ENCODE measurements at regions not wholly inside any gene's neighbourhood (a gene's known extent, or its start where the extent isn't known, plus 50 kb on each side); places are given as distances from the start of the nearest gene placed in this dataset.

DNA sequence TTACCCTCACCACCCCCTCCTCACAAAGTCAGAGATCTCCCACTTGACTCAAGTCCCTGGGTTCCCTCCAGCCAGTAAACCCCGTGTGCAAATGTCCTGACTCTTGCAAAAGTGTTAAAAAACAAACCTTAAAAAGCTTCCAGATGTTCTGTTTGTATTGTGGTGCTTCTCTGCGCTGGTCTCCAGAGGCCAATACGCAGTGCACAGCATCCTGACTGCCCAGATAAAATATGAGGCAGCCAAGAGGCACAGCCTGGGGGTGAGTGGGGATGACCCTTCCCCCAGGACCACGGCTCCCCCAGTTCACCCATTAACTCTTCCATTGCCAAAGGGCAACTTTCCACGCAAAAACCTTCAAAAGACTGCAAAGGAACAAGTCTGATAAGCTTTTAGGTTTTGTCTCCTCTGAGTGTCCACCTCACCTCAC is 291.8 kb downstream of the SOX9 start:
- 46 to 56% (median 50%) methylated on average over 4 to 5 of the region's 5 CpGs for WGBS, 4 donors
- no peak for DNase-seq
- no peaks in the 10 kb centered on the region for H3K27me3 ChIP-seq
- peaks cover 0 to 8% (median 0%) of the 10 kb centered on the region in 3 donors for H3K9me3 ChIP-seq (replicated peaks in 1 of 3)
- no peak overlapping the region for H3K27ac ChIP-seq
- no peak overlapping the region for H3K4me3 ChIP-seq
- intact Hi-C loops (cut with DNase I), result no loop called here
- TF ChIP-seq, protein P1, sequence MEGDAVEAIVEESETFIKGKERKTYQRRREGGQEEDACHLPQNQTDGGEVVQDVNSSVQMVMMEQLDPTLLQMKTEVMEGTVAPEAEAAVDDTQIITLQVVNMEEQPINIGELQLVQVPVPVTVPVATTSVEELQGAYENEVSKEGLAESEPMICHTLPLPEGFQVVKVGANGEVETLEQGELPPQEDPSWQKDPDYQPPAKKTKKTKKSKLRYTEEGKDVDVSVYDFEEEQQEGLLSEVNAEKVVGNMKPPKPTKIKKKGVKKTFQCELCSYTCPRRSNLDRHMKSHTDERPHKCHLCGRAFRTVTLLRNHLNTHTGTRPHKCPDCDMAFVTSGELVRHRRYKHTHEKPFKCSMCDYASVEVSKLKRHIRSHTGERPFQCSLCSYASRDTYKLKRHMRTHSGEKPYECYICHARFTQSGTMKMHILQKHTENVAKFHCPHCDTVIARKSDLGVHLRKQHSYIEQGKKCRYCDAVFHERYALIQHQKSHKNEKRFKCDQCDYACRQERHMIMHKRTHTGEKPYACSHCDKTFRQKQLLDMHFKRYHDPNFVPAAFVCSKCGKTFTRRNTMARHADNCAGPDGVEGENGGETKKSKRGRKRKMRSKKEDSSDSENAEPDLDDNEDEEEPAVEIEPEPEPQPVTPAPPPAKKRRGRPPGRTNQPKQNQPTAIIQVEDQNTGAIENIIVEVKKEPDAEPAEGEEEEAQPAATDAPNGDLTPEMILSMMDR (IDR thresholded peaks at IDR 0.05), result no peak
- TF ChIP-seq POLR2A (IDR thresholded peaks at IDR 0.05), result no peak
- no peaks in the 10 kb centered on the region for H3K36me3 ChIP-seq (replicated peaks in 1 of 2)
- H3K4me1 ChIP-seq (replicated peaks in 1 of 2), result peaks cover 0 to 2% of the 10 kb centered on the region in 2 donors

DNA sequence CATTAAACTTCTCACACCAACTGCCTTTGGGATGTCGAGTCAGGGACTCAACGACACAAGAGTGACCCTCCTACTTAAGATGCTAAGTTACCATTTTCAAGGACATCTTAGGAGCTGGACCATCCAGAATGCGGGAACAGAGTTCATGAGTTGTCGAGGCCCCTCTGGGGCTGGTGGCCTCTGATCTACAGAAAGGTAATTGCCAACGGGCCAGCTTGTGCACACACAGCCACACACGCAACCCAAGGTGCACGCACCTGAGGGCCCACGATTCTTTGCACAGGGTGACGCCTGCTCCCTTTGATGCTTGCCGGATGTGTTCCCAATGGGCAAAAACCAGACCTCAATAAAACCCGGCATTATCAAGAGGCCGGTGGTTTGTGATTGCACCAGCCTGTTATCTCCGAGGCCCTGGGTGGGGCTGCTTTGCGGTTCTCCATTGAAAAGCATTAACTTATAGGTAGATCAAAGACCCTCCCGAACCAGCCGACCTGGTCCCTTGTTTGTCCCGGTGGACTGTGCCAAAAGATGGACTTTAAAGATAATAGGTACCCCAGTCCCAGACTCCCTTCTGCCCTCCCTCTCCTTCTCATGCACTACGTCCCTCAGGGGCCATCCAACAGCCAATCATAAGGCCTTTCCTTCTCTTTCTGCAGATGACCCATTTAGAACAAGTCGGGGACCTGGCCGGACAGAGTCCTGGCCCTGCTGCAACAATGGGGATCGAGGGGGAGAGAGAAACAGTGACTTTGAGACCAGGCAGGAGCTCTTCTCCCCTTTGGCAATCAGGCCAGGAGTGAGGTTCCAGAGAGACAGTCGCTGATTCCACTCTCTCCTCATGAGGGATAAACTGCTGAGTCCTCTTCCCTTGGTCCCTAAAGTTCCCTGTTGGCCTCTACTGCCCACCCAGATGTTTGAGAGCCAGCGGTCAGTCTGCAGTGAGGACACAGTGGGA is 292.5 kb downstream of the SOX9 start:
- Histone ChIP-seq H3K4me3 (no peak overlapping the region), H3K9me3 (replicated peaks in 1 of 3) (peaks cover 0 to 12% (median 0%) of the 10 kb centered on the region in 3 donors), H3K36me3 (replicated peaks in 1 of 2) (no peaks in the 10 kb centered on the region), H3K27me3 (no peaks in the 10 kb centered on the region), H3K4me1 (replicated peaks in 1 of 2) (no peaks in the 10 kb centered on the region), H3K27ac (no peak overlapping the region)
- intact Hi-C loops (cut with DNase I), result no loop called here
- DNase-seq, result no peak
- TF ChIP-seq, protein P1 (IDR thresholded peaks at IDR 0.05), result no peak
- no peak for TF ChIP-seq POLR2A (IDR thresholded peaks at IDR 0.05)
- 79 to 86% (median 85%) methylated on average over 17 to 23 of the region's 23 CpGs for WGBS, 4 donors

DNA sequence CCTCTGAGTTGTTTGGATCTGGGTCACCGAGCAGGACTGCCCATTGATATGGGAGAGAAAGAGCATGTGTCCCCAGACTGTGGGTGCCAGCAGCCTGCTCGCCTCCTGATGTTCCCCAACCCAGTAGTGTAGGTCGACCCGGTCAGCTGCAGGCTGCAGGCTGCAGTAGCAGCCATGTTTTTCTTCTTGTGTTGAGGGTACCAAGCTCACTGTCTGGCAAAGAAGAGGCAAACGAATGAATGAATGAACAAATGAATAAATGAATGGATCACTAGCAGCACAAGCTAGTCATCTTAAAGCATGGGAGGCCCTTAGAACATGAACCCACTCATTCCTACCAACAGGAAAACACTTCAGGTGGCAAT is 293.2 kb downstream of the SOX9 start:
- DNase-seq, result no peak
- intact Hi-C loops (cut with DNase I), result no loop called here
- Histone ChIP-seq H3K27me3 (no peaks in the 10 kb centered on the region), H3K27ac (no peak overlapping the region), H3K9me3 (replicated peaks in 1 of 3) (peaks cover 0 to 12% (median 0%) of the 10 kb centered on the region in 3 donors), H3K36me3 (replicated peaks in 1 of 2) (no peaks in the 10 kb centered on the region), H3K4me1 (replicated peaks in 1 of 2) (no peaks in the 10 kb centered on the region), H3K4me3 (no peak overlapping the region)
- no peak for TF ChIP-seq POLR2A (IDR thresholded peaks at IDR 0.05)
- TF ChIP-seq, protein P1 (IDR thresholded peaks at IDR 0.05), result no peak
- WGBS, 4 donors, result 75 to 85% (median 81%) methylated on average over 4 to 5 of the region's 5 CpGs

DNA sequence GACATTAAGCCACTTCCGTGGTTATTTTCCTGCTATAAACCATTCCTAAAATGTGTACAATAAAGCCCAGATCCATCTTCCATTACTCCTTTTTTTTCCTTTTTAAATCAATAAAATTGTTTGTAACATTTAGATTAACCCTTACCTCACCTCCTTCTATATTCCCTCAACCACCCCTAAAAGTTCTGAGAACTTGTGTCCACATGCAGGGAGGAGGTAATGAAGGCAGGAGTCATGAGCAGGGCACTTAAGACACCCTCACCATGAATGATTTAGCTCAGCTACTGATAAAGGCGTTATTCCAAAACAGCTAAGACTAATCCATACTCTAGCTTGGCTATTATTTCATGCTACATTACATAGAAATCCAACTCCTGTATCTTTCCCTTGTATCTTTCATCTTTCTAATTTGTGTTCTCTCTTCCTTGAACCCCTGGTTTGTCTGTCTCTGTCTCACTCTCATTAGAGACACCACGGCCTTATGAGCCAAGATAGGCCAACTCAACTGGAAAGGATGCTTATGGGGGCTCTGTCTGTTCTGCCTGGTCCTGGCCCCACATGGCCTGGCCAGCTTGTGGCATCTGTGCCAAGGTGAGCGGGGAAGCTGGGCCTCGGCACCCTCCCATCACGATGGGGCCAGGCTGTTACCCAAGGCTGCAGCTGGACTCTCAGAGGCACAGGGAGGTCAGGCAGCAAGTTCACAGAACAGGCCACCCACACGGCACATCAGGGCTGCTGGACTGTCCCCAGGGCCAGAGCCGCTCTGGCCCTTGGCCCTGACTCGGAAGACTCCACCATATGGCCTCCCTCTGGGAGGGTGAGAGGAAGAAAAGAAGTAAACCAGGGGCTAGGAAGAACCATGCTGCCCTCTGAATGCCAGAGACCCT is 294.4 kb downstream of the SOX9 start:
- Histone ChIP-seq H3K4me1 (replicated peaks in 1 of 2) (no peaks in the 10 kb centered on the region), H3K4me3 (no peak overlapping the region), H3K27ac (no peak overlapping the region), H3K9me3 (replicated peaks in 1 of 3) (peaks cover 0 to 12% (median 0%) of the 10 kb centered on the region in 3 donors), H3K27me3 (no peaks in the 10 kb centered on the region), H3K36me3 (replicated peaks in 1 of 2) (no peaks in the 10 kb centered on the region)
- TF ChIP-seq POLR2A (IDR thresholded peaks at IDR 0.05), result no peak
- TF ChIP-seq, protein P1 (IDR thresholded peaks at IDR 0.05), result no peak
- DNase-seq, result no peak
- WGBS, 4 donors, result 72 to 83% (median 72%) methylated on average over 7 to 9 of the region's 9 CpGs
- intact Hi-C loops (cut with DNase I), result no loop called here
